IMR-90 (cell line): ENCODE measurements at regions not wholly inside any gene's neighbourhood (a gene's known extent, or its start where the extent isn't known, plus 50 kb on each side); places are given as distances from the start of the nearest gene placed in this dataset.

Experiments
- ATAC-seq: fragments of 200-7000 bp; cut with Tn5 transposase; 2 replicates; pipeline ENCODE4 v1.9.1; 2020; ENCODE audit warnings: low read depth, mild to moderate bottlenecking, moderate library complexity
- BruUV-seq: library from RNA; stranded (reverse); fragments of 400-500 nt; replicated peaks from 2 replicates; lab custom pipeline; 2021; lab: Mats Ljungman, UMichigan
- CTCF ChIA-PET: fragments of 300-600 bp; formaldehyde crosslinking; extraction: SDS; loops from one replicate; lab custom pipeline; 2021; ENCODE audit warnings: antibody characterized with exemption; lab: Yijun Ruan, JAX
- POLR2A ChIA-PET: fragments of 300-600 bp; sonication (Branson Sonifier 250); formaldehyde crosslinking; loops from one replicate; lab custom pipeline; 2022; ENCODE audit warnings: antibody characterized with exemption; ENCODE audit not compliant: unreplicated experiment; lab: Charles Lee
- DNase-seq: peaks from one replicate; pipeline ENCODE4 v3.0.0; 2013
- H2AFZ ChIP-seq: replicated peaks from 2 replicates; pipeline ENCODE3; 2013; ENCODE audit warnings: low read length, mild to moderate bottlenecking; ENCODE audit not compliant: poor library complexity
- H2AK5ac ChIP-seq: 2 replicates; pipeline ENCODE4 v1.6.1; 2013; ENCODE audit warnings: low read depth, low read length, inconsistent platforms
- H2AK9ac ChIP-seq: replicated peaks from 2 replicates; pipeline ENCODE3; 2013; ENCODE audit warnings: mild to moderate bottlenecking, low read depth, low read length, moderate library complexity; ENCODE audit not compliant: poor library complexity
- H2BK120ac ChIP-seq: 2 replicates; pipeline ENCODE4 v1.6.1; 2013; ENCODE audit warnings: low read depth, low read length, inconsistent platforms
- H2BK15ac ChIP-seq: 3 replicates; pipeline ENCODE4 v1.6.1; 2013; ENCODE audit warnings: low read depth, low read length, inconsistent platforms
- H2BK20ac ChIP-seq: 2 replicates; pipeline ENCODE4 v1.6.1; 2013; ENCODE audit warnings: low read depth, mild to moderate bottlenecking, inconsistent platforms, low read length, moderate library complexity
- H2BK5ac ChIP-seq: 2 replicates; pipeline ENCODE4 v1.6.1; 2013; ENCODE audit warnings: mild to moderate bottlenecking, low read depth, low read length, inconsistent platforms; ENCODE audit not compliant: poor library complexity, severe bottlenecking
- H3K14ac ChIP-seq: replicated peaks from 2 replicates; pipeline ENCODE4 v1.6.1; 2013; ENCODE audit warnings: low read depth, low read length, inconsistent platforms
- H3K18ac ChIP-seq: 2 replicates; pipeline ENCODE4 v1.6.1; 2013; ENCODE audit warnings: low read depth, low read length, control low read depth
- H3K23ac ChIP-seq: 2 replicates; pipeline ENCODE4 v1.6.1; 2013; ENCODE audit warnings: low read depth, low read length, inconsistent platforms
- H3K27ac ChIP-seq: 2 replicates; pipeline ENCODE4 v1.5.1; 2013; ENCODE audit warnings: mild to moderate bottlenecking, control low read depth, low read length; ENCODE audit not compliant: insufficient read depth
- H3K27me3 ChIP-seq: 2 replicates; pipeline ENCODE4 v1.6.1; 2013; ENCODE audit warnings: low read length; ENCODE audit not compliant: control insufficient read depth, insufficient read depth
- H3K36me3 ChIP-seq: 2 replicates; pipeline ENCODE4 v1.6.1; 2013; ENCODE audit warnings: low read length, mixed read lengths; ENCODE audit not compliant: control insufficient read depth, insufficient read depth
- H3K4ac ChIP-seq: 2 replicates; pipeline ENCODE4 v1.6.1; 2013; ENCODE audit warnings: low read depth, low read length, inconsistent platforms
- H3K4me1 ChIP-seq: 2 replicates; pipeline ENCODE4 v1.6.1; 2013; ENCODE audit warnings: low read length, mixed read lengths; ENCODE audit not compliant: control insufficient read depth, insufficient read depth
- H3K4me2 ChIP-seq: 2 replicates; pipeline ENCODE4 v1.6.1; 2013; ENCODE audit warnings: low read depth, mild to moderate bottlenecking, control low read depth, low read length, moderate library complexity
- H3K4me3 ChIP-seq: 2 replicates; pipeline ENCODE4 v1.5.1; 2013; ENCODE audit warnings: low read depth, mild to moderate bottlenecking, control low read depth, low read length, moderate library complexity; ENCODE audit not compliant: insufficient read depth
- H3K56ac ChIP-seq: 2 replicates; pipeline ENCODE4 v1.6.1; 2013; ENCODE audit warnings: low read length, inconsistent platforms; ENCODE audit not compliant: insufficient read depth; ENCODE audit errors: extremely low read depth
- H3K79me1 ChIP-seq, 2 experiments: 2 replicates each; pipeline ENCODE4 v1.6.1; 2013; ENCODE audit warnings: low read length in 2 of 2, inconsistent platforms in 1 of 2, low read depth in 1 of 2
- H3K9ac ChIP-seq: 2 replicates; pipeline ENCODE4 v1.6.1; 2013; ENCODE audit warnings: low read depth, low read length, control low read depth
- H3K9me1 ChIP-seq: 2 replicates; pipeline ENCODE4 v1.6.1; 2013; ENCODE audit warnings: low read length, inconsistent platforms; ENCODE audit not compliant: insufficient read depth
- H3K9me3 ChIP-seq: 2 replicates; pipeline ENCODE4 v1.6.1; 2013; ENCODE audit warnings: low read length; ENCODE audit not compliant: control insufficient read depth, insufficient read depth
- H4K20me1 ChIP-seq: 2 replicates; pipeline ENCODE4 v1.6.1; 2013; ENCODE audit warnings: low read length, inconsistent platforms; ENCODE audit not compliant: insufficient read depth
- H4K5ac ChIP-seq: 2 replicates; pipeline ENCODE4 v1.6.1; 2013; ENCODE audit warnings: mild to moderate bottlenecking, low read depth, low read length, control low read depth
- H4K8ac ChIP-seq, 2 experiments: 2 replicates each; pipeline ENCODE4 v1.6.1; 2013; ENCODE audit warnings: low read depth in 2 of 2, low read length in 2 of 2, control low read depth in 1 of 2, inconsistent platforms in 1 of 2
- H4K91ac ChIP-seq: 2 replicates; pipeline ENCODE4 v1.6.1; 2013; ENCODE audit warnings: low read depth, low read length, inconsistent platforms; ENCODE audit not compliant: insufficient read depth
- BHLHE40 ChIP-seq: fragments of 150-350 bp; IDR thresholded peaks from 2 replicates; pipeline ENCODE4 v1.6.1; 2016; ENCODE audit warnings: mild to moderate bottlenecking, low read depth, low read length
- CEBPB ChIP-seq: IDR thresholded peaks from 2 replicates; pipeline ENCODE4 v1.6.1; 2012; ENCODE audit warnings: low read depth, low read length, improper control_type of control experiment
- CHD1 ChIP-seq: IDR thresholded peaks from 2 replicates; pipeline ENCODE4 v1.6.1; 2012; ENCODE audit warnings: low read depth, low read length, improper control_type of control experiment
- CTCF ChIP-seq: conservative IDR thresholded peaks from 2 replicates; pipeline ENCODE4 v1.5.1; 2012; ENCODE audit warnings: mild to moderate bottlenecking, low read depth, low read length, improper control_type of control experiment
- ELK1 ChIP-seq: fragments of 150-350 bp; IDR thresholded peaks from 2 replicates; pipeline ENCODE4 v1.6.1; 2016; ENCODE audit warnings: low read depth, mild to moderate bottlenecking, low read length, moderate library complexity, borderline replicate concordance
- MAZ ChIP-seq: IDR thresholded peaks from 2 replicates; pipeline ENCODE4 v1.6.1; 2012; ENCODE audit warnings: low read depth, mild to moderate bottlenecking, low read length, improper control_type of control experiment, moderate library complexity, borderline replicate concordance
- RAD21 ChIP-seq: IDR thresholded peaks from 2 replicates; pipeline ENCODE4 v1.6.1; 2012; ENCODE audit warnings: low read length, improper control_type of control experiment
- RFX5 ChIP-seq: IDR thresholded peaks from 2 replicates; pipeline ENCODE4 v1.8.0; 2012; ENCODE audit warnings: low read depth, mild to moderate bottlenecking, low read length, moderate library complexity
- SMC3 ChIP-seq: fragments of 150-350 bp; IDR thresholded peaks from 2 replicates; pipeline ENCODE4 v1.6.1; 2016; ENCODE audit warnings: low read depth, mild to moderate bottlenecking, antibody characterized with exemption, low read length, moderate library complexity
- USF2 ChIP-seq: fragments of 150-350 bp; IDR thresholded peaks from 2 replicates; pipeline ENCODE4 v1.6.1; 2017; ENCODE audit warnings: mild to moderate bottlenecking, antibody characterized with exemption, low read length, low read depth
- WGBS, 2 experiments: methylation state at CpG; one replicate each; pipeline versions ENCODE4 v1.1.5 to v1.1.7; 2013; ENCODE audit warnings: missing lambda C conversion rate in 2 of 2; ENCODE audit not compliant: insufficient read length in 1 of 2; ENCODE audit errors: extremely low coverage in 2 of 2; 5-methylcytosine and 5-hydroxymethylcytosine counted together
- dilution Hi-C: fragments of 300-500 bp; cut with HindIII; formaldehyde crosslinking; loops from one replicate; pipeline ENCODE4 v1.14.3; 2018; ENCODE audit warnings: low sequenced_read_pairs; ENCODE audit not compliant: unreplicated experiment
- in situ Hi-C: fragments of 300-500 bp; cut with MboI; formaldehyde crosslinking; loops from 3 replicates; pipeline ENCODE4 v1.14.3; 2019; ENCODE audit warnings: low sequenced_read_pairs, inconsistent platforms, mixed read lengths
- intact Hi-C: fragments of 100-400 bp; cut with micrococcal nuclease; formaldehyde crosslinking; loops from 2 replicates; pipeline ENCODE4 v1.10.0; 2022

GRCh38 chr1:29972421-29973053, 736.2 kb downstream of the PTPRU start:
- no peak overlapping the region for H2BK120ac ChIP-seq
- H2AFZ ChIP-seq = no peak overlapping the region
- H2AK5ac ChIP-seq = no peak overlapping the region
- no peak overlapping the region for H2BK5ac ChIP-seq
- no peak overlapping the region for H4K91ac ChIP-seq
- no peak overlapping the region for H3K56ac ChIP-seq
- H3K23ac ChIP-seq = no peak overlapping the region
- no peaks in the 10 kb centered on the region for H3K27me3 ChIP-seq
- H3K14ac ChIP-seq = no peak overlapping the region
- no peak overlapping the region for H3K4me2 ChIP-seq
- H3K9ac ChIP-seq = no peak overlapping the region
- no CpG with 5 or more reads among the region's 5 CpGs for WGBS, 2 experiments
- H3K27ac ChIP-seq = no peak overlapping the region
- H3K79me1 ChIP-seq = no peaks in the 10 kb centered on the region
- DNase-seq (no peak), ATAC-seq (no peak)
- no peak overlapping the region for H4K8ac ChIP-seq
- no peak overlapping the region for H3K18ac ChIP-seq
- BruUV-seq = no TSS peak
- H3K9me1 ChIP-seq = no peaks in the 10 kb centered on the region
- H2BK15ac ChIP-seq = no peak overlapping the region
- no peaks in the 10 kb centered on the region for H4K20me1 ChIP-seq
- H3K4ac ChIP-seq = no peak overlapping the region
- no peaks in the 10 kb centered on the region for H3K4me1 ChIP-seq
- CTCF ChIA-PET = no interaction called here
- H3K36me3 ChIP-seq = no peaks in the 10 kb centered on the region
- TF ChIP-seq ELK1 (no peak), CHD1 (no peak), RFX5 (no peak), CEBPB (no peak), MAZ (no peak), USF2 (no peak), CTCF (no peak), SMC3 (no peak), BHLHE40 (no peak), RAD21 (no peak)
- dilution Hi-C loops = no loop called here
- H2BK20ac ChIP-seq = no peak overlapping the region
- H2AK9ac ChIP-seq = no peak overlapping the region
- POLR2A ChIA-PET = no interaction called here
- H3K9me3 ChIP-seq = no peaks in the 10 kb centered on the region; the same call in 1 of the 2 replicates
- in situ Hi-C loops = no loop called here
- H4K5ac ChIP-seq = no peak overlapping the region
- no peak overlapping the region for H3K4me3 ChIP-seq
- intact Hi-C loops = no loop called here
